Myocyte (in vitro differentiated cells): ENCODE measurements at regions not wholly inside any gene's neighbourhood (a gene's known extent, or its start where the extent isn't known, plus 50 kb on each side); places are given as distances from the start of the nearest gene placed in this dataset.

Experiments
- DNase-seq: peaks from one replicate; pipeline ENCODE4 v3.0.0-alpha.2; 2012; ENCODE audit warnings: low read depth

- DNase-seq = no peak
Observed at GRCh38 chr5:152337484-152337883, 67.6 kb downstream of the NMUR2 start.

- no peak for DNase-seq
Observed at GRCh38 chr5:152335461-152335860, 69.6 kb downstream of the NMUR2 start.

GRCh38 chr5:152332716-152333460, 72.2 kb downstream of the NMUR2 start:
- no peak for DNase-seq

- no peak for DNase-seq
Observed at GRCh38 chr5:152331718-152332117, 73.4 kb downstream of the NMUR2 start.

GRCh38 chr5:152331006-152331405, 74.1 kb downstream of the NMUR2 start:
- no peak for DNase-seq

GRCh38 chr5:152329761-152330283, 75.3 kb downstream of the NMUR2 start:
- no peak for DNase-seq

GRCh38 chr5:152329207-152329606, 75.9 kb downstream of the NMUR2 start:
- no peak for DNase-seq

GRCh38 chr5:152315942-152316341, 89.1 kb downstream of the NMUR2 start:
- DNase-seq = no peak

- no peak for DNase-seq
Observed at GRCh38 chr5:152314196-152314829, 90.8 kb downstream of the NMUR2 start.

- DNase-seq = no peak
Observed at GRCh38 chr5:152309926-152310450, 95.1 kb downstream of the NMUR2 start.

GRCh38 chr5:152306386-152306785, 98.7 kb downstream of the NMUR2 start:
- no peak for DNase-seq

GRCh38 chr5:152305525-152305924, 99.6 kb downstream of the NMUR2 start:
- no peak for DNase-seq

GRCh38 chr5:152303841-152304240, 101.2 kb downstream of the NMUR2 start:
- no peak for DNase-seq

GRCh38 chr5:152297866-152298265, 107.2 kb downstream of the NMUR2 start:
- DNase-seq = no peak

GRCh38 chr5:152293189-152293588, 111.9 kb downstream of the NMUR2 start:
- DNase-seq = no peak

- DNase-seq = no peak
Observed at GRCh38 chr5:152290181-152290580, 114.9 kb downstream of the NMUR2 start.

GRCh38 chr5:152288917-152289595, 116.0 kb downstream of the NMUR2 start:
- DNase-seq = no peak

GRCh38 chr5:152288499-152288898, 116.6 kb downstream of the NMUR2 start:
- DNase-seq = no peak

- no peak for DNase-seq
Observed at GRCh38 chr5:152285764-152286163, 119.3 kb downstream of the NMUR2 start.

GRCh38 chr5:152282331-152282730, 122.7 kb downstream of the NMUR2 start:
- no peak for DNase-seq

- DNase-seq = no peak
Observed at GRCh38 chr5:152277936-152278335, 127.1 kb downstream of the NMUR2 start.

- peak; percentile 3 for DNase-seq
Observed at GRCh38 chr5:152274224-152274623, 130.9 kb downstream of the NMUR2 start.
